ENCODE measurements at regions not wholly inside any gene's neighbourhood (a gene's known extent, or its start where the extent isn't known, plus 50 kb on each side); places are given as distances from the start of the nearest gene placed in this dataset.
A peak's percentile ranks its signal among the peaks of the same experiment; 100 is the strongest.

DNA sequence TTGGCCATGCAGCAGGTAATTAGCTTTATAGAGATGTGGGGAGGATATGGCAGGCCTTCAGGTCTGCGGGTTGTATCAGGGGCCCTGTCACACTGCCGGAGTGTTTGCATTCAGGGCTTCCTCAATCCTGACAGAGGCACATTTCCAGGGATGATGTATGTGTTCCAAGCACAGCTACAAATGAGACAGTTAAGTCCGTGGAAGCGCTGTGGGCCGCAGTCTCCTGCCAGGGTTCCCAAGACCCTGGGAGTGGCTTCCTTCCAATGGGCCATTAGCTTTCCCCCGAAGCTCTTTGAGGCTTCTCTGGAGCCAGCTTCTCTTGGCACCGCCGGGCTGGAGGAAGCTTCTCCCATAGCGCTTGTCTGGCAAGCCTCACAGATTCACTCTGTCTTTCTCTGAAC lies 1524.7 kb upstream of the TMEM132C start:
- DNase-seq, result no peak

DNA sequence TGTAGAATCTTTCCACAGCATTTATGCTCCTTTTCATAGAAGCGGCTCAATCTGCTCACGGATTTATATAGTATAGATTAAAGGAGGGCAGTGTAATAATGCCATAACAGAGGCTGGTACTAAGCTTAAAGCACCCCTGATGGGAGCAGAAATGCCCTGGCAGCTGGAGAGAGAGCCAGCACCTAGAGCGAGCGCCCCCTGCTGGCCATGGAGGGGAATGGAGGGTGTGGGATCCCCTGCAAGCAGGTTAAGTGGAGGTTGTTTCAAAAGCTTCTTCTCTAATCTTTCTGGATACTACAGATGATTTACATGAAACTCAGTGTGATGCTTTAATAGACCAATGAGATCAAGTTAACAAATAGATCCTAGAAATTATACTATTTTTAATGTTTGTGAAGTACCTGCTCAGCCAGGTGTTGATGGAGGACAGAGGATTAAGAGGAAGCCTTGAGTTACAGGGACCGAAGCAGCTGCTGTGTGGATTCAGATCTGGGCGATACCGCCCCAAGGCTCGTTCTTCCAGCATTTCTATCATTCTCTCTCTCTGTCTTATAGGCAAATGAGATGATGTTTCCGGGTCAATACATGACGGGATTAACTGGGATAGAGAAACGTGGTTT lies 1519.3 kb upstream of the TMEM132C start:
- DNase-seq, result no peak

DNA sequence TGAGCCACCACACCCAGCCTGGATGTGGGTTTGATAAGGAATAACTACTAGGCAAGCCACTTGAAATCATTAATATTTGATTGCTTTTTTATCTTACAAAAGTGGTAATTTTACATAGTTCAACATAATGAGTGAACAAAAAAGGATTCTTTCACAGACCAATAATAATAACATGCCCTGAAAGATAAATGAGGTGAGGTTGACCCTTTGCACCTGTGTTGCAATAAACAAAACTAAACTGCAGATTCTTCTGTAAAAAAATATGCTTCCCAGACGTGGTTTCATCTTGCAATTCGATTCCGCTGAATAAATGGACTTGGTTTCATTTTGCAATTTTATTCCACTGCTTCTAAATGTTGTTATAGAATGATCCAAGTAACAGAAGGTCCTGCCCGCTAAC lies 1514.9 kb upstream of the TMEM132C start:
- no peak for DNase-seq

DNA sequence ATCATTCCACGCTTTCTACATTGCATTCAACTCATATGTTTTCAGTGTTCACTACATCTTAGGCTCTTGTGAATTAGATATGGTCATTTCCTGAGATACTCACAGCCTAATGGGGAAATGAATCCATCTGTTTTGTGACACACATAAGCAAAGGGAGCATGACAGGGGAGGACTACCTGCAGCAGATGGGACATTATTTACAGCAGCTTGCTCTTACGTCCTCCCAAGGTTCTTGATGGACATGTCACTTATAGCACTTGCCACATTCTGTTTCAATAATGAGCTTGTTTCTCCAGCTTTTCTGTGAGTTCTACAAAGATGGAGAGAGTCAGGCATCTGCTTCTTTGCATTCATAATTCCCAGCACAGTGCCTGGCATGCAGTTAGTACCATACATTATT lies 1509.6 kb upstream of the TMEM132C start:
- DNase-seq, result no peak

DNA sequence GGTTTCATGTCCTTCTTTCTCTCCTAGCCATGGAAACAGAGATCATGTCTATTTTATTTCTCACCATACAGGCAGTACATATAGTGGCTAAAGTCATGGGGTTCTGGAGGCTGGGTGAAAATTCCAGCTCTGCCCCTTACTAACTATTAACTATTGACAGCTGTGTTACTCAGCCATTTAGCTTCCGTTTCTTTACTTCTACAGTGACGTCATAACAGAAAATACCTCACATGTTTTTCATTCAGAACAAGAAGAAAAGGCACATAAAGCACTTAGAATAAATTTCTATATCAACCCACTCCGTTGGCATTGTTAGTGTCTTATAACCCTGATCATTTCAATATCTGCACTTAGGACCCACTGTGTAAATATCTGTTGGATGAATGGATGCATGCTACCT lies 1506.9 kb upstream of the TMEM132C start:
- no peak for DNase-seq

DNA sequence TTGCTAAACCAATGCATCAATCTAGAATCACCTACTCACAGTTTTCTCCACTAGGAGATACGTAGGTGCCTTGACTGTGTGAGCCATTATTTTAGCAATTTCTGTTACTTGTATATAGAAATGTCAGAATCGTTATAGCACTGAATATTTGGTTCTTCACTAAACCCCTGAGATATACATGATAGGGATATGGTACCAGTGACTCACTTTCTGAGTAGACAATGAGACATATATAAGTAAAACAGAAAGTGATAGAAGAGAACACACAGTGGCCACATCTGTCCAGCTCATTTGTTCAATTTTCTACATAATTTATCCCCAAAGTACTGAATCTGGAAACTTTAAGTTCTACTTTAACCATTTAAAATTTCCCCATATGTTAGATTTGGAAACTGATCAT lies 1505.5 kb upstream of the TMEM132C start:
- no peak for DNase-seq

DNA sequence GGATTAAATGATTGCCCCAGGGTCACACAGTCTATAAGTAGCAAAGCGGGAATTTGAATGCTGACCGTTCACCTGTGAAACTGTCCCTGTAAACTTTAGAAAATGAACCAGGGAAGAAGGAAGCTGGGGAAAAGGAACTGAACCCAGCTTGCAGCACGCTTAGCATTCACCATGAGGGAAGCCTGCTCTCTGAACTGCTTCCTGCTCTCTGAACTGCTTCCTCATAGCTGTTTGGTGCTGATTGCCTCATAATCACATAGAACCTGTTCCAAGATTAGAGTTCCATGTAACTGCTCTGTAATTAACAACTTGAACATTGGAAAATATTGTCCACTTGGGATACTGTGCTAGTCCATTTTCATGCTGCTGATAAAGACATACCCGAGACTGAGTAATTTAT lies 1504.8 kb upstream of the TMEM132C start:
- no peak for DNase-seq

DNA sequence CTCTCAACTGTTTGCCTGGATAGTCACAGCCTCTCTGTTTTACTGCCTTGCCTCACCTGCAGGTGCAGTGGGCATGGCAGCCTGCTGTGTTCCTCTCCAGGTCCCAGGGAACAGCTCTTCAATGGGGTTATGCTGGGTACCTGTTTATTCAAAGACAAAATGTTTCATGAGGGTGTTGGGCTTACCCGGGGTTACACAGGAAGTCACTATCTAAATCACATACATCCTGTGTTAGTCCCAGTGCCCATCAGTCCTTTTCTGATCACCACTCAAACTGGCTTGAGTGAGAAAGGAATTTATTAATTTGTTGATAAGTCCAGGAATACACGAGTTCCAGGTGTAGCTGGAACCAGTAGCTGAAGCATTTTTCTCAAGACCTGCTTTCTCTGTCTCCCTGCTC lies 1503.6 kb upstream of the TMEM132C start:
- DNase-seq, result no peak

DNA sequence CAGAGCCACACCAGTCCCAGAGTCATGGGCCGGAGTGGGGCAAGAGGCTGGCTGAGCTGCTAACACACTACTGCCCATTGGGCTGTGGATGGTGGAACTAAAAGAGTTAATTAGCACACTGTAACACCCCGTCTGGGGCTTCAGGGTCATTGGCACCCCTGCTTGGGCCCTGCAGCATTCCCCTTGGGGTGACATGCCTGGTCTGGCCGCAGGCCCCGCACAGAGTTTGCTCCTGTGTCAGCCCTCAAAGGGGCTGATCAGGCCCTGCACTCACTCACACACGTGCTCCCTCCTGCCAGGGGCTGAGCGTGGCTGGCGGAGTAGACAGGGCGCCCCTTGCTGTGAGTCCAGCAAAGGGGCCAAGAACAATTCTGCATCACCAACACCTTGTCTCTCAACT lies 1499.6 kb upstream of the TMEM132C start:
- DNase-seq, result no peak

DNA sequence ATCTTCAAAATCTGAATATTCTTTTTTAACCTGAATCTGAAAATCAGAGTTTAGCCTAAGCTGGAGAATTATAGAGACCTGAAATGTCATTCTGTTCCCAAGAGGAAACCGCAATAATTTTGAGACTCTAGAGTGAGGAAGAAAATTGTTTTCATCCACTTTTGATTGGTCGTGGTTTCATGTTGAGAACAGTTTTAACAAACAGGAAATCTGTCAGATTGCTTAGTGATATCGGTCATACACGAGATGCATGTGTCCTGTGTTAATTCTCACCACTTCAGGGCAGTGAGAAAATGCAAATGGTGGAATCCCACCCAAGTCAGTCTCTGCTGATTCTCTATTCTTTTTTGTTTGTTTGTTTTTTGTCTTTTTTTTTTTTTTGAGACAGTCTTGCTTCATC lies 1498.5 kb upstream of the TMEM132C start:
- DNase-seq, result no peak

DNA sequence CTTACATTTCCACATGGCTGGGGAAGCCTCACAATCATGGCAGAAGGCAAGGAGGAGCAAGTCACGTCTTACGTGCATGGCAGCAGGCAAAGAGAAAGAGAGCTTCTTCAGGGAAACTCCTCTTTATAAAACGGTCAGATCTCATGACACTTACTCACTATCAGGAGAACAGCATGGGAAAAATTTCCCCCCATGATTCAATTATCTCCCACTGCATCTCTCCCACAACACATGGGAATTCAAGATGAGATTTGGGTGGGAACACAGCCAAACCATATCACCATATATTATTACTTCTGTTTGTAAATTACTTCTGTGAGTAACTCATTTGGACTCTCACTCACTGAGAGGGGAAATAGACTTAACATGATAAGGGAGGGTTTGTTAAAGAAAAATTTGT lies 1496.8 kb upstream of the TMEM132C start:
- no peak for DNase-seq

DNA sequence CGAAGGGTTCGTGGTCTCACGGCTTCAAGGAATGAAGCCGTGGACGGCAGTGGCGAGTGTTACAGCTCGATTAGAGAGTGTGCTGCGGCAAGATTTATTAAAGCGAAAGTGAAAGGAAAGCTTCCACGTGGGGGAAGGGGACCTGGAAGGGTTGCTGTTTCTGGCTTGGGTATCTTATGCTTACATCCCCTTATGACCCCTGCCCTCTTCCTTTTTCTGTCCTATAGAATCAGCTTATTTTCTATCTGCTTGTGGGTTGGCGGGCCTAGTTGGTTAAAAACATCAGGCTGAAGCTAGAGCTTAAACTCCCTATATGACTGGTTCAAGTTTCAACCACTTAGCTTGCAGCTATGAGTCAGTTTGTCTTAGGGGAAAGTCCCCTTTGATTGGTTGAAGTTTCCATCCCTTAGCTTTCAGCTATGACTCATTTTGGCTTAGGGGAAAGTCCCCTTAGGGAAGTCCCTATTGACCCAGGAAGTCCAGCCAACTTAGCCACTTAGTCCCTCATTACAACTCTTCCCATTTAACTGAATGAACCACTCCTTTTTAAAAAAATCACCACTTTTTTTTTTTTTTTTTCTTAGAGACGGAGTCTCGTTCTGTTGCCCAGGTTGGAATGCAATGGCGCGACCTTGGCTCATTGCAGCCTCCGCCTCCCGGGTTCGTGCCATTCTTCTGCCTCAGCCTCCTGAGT lies 1494.7 kb upstream of the TMEM132C start:
- DNase-seq, result peak; percentile 20

DNA sequence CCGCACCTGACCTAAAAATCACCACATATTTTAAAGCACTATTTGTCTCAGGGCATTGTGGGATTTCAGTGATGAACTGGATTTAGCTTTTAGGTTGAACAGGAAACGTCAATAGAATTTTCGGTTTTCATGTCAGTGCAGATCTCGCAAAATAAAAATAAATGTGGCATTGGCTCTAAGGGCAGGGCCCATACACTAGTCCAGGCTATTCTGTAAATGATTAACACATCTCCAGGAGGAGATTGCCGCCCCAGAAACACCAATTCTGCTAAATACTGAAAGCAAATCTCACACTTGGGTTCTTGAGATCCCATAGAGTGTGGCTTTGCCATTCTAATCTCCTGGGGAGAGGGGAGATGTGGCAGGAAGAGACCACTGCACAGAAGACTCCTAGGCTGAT lies 1494.0 kb upstream of the TMEM132C start:
- DNase-seq, result no peak

DNA sequence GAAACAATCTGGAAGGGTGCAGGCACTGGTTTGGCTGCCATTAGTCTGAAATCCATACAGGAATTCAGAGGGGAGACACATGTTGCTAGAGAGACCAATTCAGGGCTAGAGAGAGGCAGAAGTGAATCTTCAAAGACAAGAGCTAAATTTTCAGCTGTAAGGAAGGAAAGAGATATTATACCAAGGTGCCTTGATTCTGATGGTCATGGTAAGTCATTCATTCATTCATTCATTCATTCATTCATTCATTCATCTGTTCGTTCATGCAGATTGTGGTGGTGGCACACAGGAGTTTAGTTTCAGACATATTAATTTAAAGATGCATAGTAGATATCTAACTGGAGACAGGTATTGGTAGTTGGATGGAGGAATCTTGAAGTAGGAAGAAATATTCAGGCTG lies 1493.5 kb upstream of the TMEM132C start:
- DNase-seq, result no peak

DNA sequence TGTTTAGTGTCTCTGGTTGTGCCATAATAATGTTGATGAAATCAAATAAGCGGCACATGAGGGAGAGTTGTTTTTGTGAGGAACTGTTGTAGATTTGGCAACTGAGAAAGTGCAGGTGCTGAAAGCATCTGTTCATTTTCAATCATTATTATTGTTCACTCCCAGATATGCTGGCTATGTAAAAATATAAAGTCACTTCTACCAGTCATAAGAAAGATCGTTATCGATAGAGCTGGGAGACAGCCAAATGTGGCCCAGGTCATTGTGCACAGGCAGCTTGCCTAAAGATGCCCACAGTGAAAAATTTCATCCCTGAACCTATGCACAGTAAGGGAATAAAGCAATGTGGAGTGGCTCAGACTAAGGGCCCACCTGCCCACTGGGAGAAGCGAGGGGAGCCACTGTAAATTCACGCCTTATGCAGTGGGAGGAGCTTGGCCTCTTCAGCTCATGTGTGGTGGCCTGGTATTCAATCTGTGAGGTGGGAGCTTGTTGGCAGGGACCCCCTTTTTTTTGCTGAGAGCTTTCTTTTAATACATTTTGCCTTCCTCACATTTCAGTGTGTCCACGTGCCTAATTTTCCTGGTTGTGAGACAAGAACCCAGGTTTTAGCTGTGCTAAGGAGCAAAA lies 1490.8 kb upstream of the TMEM132C start:
- no peak for DNase-seq

DNA sequence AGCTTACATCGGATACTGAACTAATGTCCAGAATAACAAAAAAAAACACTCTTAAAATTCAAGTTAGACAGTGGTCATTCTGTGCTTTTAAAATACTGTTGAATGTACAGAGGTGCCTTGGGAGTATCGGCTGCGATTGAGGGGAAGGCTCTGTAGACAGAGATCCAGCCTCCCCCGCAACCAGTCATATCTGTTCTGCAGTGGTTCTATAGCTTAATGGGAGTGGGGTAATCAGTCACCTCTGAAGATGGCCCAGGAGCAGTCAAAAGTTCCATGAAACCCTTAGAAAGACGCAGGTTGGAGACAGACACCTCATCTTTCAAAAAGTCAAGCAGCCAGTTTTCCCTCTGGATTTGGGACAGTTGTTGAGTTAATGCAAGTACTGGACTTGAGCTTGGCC lies 1486.6 kb upstream of the TMEM132C start:
- DNase-seq, result no peak

DNA sequence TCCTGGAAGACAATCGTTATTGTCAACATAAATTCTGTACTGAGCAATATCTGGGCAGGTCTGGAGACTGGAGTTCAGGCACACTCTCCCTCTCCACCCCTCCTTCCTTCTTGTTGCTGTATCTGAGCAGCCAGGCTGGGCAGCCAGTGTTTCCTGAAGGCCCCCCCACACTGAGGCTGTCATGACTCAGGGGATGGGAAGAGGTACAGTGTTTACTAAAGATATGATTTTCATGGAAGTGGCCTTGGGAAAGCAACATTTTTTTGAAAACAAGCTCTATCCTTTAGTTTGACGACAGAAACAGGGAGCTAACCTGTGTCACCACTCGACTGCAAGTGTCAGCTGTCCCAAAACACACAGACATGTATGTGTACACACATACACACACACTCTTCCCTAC lies 1485.4 kb upstream of the TMEM132C start:
- no peak for DNase-seq

DNA sequence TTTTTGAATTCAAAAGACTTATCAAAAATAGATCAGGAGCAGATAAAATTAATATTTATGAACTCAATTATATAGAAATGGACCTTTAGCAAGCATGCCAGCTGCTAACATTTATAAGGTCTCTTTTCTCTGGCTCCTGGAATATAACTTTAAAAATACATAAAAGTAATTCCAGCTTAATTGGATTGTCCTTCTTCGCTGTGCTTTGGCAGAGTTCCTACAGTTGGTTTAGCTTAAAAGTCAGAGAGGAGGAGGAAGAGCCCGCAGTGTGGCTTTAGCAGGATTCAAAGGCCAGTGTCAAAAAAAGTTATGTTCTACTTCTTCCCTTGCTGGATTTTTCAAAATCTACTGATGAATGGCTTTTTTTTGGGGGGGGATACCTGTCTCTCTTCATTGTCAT lies 1484.9 kb upstream of the TMEM132C start:
- DNase-seq, result no peak

DNA sequence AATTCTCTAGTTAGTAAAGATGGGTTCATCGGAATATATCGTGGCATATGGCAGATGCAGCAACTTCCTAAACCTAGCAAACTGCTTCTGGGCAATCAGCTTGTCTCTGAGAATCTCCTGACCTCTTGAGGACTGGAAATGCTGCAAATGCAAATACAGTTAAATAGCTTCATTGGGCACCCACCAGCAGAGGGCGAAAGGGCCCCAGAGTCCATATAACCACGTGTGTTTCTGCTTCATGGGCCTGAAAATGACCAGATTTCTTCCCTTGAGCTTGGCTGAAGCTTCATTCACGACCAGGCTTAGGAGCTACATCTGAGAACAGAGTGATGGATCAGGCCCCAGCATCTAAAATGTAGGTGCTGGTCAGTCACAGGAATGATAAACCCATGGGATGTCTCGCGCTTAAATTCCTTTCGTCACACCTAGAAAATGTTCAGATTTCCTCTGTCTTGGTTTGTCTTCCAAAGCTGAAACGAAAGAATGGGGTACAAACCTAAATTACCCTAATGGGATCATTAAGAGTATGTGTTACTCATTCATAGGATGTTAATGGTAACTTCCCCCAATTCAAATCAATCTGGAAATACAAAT lies 1482.5 kb upstream of the TMEM132C start:
- DNase-seq, result peak; percentile 4

DNA sequence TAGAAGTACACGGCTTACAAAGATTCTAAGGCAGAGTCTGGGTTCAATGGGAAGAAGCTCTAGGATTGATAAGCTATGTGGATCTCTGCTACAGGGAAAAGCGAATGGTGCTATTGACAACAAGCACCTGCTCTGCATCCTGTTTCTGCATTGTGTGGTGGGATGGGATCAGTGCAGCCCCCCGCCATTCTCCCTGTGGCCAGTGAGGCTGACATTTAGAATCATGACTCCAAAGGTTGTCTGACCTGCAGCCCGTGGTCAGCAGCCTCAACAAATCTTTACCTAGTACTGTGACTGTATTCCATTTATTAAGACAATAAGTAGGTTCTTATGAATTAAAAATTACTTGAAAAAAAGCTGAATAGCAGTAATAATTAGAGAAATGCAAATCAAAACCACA lies 1477.0 kb upstream of the TMEM132C start:
- no peak for DNase-seq

DNA sequence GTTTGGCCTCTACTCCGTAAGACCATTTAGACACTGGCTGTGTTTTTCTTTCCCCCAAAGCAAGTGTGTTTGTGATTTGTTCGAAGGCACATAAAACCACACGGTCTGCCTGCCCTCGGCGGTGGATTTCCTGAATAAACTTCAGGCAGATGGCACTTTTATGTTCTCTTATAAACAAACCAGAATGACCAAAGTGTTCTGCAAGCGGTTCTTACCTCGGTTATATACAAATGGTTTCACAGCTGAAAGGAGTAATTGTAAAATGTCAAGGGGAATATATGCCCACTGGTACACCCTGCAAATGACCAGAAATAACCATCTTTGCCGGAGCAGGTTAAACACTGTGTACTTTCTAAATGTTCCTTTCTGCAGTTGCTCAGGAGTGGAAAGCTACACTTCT lies 1475.8 kb upstream of the TMEM132C start:
- DNase-seq, result no peak

DNA sequence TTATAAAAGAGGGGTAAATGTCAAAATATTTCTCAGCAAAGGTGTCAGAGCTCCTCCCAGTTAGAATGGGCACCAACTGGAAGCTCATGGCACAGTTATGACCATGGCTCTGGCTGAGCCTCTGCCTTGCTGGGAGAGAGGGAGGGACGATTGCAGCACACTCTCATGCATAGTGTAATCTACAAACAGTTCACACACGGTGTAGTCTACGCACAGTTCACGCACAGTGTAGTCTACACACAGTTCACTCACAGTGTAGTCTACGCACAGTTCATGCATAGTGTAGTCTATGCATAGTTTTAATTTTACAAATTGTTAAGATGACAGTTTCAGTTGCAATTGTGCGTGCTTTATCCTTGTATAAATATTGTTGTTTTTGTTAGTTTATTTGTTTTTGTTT lies 1474.6 kb upstream of the TMEM132C start:
- no peak for DNase-seq

DNA sequence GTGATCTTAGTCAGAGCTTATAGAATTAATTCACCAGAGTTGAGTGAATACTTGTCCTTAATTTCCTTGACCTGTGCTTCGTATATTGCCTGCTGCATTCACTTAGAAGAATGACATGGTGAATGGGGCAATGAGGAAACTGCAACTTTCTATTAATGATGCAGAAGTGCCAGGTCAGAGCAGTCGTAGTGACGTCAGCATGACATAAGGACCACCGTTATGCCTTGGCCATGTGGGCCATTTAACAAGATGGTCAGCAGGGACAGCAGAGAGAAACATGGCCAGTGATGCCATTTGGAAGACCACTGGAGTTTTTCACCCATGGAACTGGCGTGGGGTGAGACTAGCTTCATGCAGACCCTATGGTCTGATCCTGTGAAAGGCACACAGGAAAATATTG lies 1469.4 kb upstream of the TMEM132C start:
- no peak for DNase-seq

DNA sequence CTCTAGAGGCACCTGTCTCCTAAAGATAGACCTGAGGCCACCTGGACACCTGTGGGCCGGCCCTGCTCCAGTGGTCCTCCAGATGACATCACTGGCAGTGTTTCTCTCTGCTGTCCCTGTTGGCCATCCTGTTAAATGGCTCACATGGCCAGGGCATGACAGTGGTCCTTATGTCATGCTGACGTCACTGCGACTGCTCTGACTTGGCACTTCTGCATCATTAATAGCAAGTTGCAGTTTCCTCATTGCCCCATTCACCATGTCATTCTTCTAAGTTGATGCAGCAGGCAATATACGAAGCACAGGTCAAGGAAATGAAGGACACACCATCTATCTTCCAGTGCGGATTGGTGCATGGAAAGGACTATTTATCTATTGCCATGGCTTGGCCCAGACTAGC lies 1468.5 kb upstream of the TMEM132C start:
- no peak for DNase-seq
